ENCODE measurements at regions not wholly inside any gene's neighbourhood (a gene's known extent, or its start where the extent isn't known, plus 50 kb on each side); places are given as distances from the start of the nearest gene placed in this dataset.

DNA sequence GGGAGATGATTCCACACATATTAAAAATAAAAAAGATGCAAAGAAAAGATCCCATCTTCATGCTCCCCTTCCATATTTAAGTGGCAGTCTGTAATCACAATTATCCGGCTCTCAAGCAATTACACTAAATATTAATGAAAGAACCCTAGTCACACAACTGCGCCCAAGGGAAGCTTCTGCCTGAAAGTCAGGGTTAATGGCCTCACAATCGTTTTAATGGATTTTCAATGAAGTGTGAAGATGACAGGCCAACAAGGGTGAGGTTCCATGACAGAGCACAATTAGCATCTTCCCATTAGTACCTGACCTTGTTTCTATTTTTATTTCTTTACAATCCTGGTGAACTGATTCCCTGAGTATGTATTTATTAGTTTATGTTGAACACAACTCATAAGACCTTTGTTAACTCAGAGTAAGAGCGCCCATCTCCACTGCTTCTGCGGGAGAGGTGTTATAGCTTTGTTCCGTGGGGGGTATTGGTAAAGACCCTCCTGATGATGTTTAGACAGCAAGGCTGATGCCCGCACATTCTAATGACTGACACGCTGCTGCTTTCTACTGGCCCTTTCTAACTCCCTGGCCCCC is 80.9 kb downstream of the IER5 start (continued):
- TF ChIP-seq, protein P1, sequence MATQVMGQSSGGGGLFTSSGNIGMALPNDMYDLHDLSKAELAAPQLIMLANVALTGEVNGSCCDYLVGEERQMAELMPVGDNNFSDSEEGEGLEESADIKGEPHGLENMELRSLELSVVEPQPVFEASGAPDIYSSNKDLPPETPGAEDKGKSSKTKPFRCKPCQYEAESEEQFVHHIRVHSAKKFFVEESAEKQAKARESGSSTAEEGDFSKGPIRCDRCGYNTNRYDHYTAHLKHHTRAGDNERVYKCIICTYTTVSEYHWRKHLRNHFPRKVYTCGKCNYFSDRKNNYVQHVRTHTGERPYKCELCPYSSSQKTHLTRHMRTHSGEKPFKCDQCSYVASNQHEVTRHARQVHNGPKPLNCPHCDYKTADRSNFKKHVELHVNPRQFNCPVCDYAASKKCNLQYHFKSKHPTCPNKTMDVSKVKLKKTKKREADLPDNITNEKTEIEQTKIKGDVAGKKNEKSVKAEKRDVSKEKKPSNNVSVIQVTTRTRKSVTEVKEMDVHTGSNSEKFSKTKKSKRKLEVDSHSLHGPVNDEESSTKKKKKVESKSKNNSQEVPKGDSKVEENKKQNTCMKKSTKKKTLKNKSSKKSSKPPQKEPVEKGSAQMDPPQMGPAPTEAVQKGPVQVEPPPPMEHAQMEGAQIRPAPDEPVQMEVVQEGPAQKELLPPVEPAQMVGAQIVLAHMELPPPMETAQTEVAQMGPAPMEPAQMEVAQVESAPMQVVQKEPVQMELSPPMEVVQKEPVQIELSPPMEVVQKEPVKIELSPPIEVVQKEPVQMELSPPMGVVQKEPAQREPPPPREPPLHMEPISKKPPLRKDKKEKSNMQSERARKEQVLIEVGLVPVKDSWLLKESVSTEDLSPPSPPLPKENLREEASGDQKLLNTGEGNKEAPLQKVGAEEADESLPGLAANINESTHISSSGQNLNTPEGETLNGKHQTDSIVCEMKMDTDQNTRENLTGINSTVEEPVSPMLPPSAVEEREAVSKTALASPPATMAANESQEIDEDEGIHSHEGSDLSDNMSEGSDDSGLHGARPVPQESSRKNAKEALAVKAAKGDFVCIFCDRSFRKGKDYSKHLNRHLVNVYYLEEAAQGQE (IDR thresholded peaks at IDR 0.05; ENCODE audit: low read depth), result no peak
- TF ChIP-seq SIN3A (IDR thresholded peaks at IDR 0.05; ENCODE audit: low read depth), result no peak
- no peak for TF ChIP-seq YY1 (IDR thresholded peaks at IDR 0.05; ENCODE audit: extremely low read depth, insufficient replicate concordance, low read depth, low read length)
- TF ChIP-seq POLR2A (IDR thresholded peaks at IDR 0.05; ENCODE audit: borderline replicate concordance, extremely low read depth, insufficient read depth, insufficient read length), result no peak
- TF ChIP-seq, protein P2, sequence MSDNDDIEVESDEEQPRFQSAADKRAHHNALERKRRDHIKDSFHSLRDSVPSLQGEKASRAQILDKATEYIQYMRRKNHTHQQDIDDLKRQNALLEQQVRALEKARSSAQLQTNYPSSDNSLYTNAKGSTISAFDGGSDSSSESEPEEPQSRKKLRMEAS (IDR thresholded peaks at IDR 0.05), result no peak
- TF ChIP-seq JUND (IDR thresholded peaks at IDR 0.05), result no peak
- TF ChIP-seq FOSL1 (IDR thresholded peaks at IDR 0.05; ENCODE audit: low read depth), result no peak
- TF ChIP-seq CEBPB (IDR thresholded peaks at IDR 0.05; ENCODE audit: low read depth), result no peak

DNA sequence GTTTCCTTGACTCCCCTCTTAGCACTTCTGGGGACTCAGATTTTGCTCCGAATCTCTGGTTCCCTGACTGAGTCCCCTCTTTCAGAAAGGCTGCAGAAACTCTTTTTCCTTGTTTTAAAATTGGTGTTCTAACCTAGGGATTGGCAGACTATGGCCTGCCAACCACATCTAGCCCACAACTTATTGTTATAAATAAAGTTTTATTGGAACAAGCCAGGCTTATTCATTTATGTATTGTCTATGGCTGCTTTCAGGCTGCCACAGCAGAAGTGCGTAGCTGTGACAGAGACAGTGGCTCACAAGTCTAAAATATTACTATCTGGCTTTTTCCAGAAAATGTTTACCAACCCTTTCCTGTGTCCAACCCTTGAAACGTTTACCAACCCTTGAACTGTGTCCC is 81.7 kb downstream of the IER5 start:
- no peak for ATAC-seq
- no TSS peak for BruUV-seq (replicated peaks)
- H3K27ac ChIP-seq (ENCODE audit: low read depth, low read length), result no peak overlapping the region
- TF ChIP-seq, protein P3, sequence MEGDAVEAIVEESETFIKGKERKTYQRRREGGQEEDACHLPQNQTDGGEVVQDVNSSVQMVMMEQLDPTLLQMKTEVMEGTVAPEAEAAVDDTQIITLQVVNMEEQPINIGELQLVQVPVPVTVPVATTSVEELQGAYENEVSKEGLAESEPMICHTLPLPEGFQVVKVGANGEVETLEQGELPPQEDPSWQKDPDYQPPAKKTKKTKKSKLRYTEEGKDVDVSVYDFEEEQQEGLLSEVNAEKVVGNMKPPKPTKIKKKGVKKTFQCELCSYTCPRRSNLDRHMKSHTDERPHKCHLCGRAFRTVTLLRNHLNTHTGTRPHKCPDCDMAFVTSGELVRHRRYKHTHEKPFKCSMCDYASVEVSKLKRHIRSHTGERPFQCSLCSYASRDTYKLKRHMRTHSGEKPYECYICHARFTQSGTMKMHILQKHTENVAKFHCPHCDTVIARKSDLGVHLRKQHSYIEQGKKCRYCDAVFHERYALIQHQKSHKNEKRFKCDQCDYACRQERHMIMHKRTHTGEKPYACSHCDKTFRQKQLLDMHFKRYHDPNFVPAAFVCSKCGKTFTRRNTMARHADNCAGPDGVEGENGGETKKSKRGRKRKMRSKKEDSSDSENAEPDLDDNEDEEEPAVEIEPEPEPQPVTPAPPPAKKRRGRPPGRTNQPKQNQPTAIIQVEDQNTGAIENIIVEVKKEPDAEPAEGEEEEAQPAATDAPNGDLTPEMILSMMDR (IDR thresholded peaks at IDR 0.05 in 2 of 3, conservative IDR thresholded peaks at IDR 0.05 in 1 of 3; ENCODE audit: borderline replicate concordance in 1 of 3, insufficient read depth in 1 of 3, low read depth in 2 of 3, low read length in 2 of 3), result no peak
- TF ChIP-seq ZFX (IDR thresholded peaks at IDR 0.05), result no peak
- TF ChIP-seq POLR2AphosphoS5 (IDR thresholded peaks at IDR 0.05; ENCODE audit: low read depth, low read length), result no peak
- no peak for TF ChIP-seq CEBPB (IDR thresholded peaks at IDR 0.05; ENCODE audit: low read depth)
- no peak for TF ChIP-seq YY1 (IDR thresholded peaks at IDR 0.05; ENCODE audit: extremely low read depth, insufficient replicate concordance, low read depth, low read length)
- no peak for TF ChIP-seq FOSL1 (IDR thresholded peaks at IDR 0.05; ENCODE audit: low read depth)
- TF ChIP-seq, protein P4, sequence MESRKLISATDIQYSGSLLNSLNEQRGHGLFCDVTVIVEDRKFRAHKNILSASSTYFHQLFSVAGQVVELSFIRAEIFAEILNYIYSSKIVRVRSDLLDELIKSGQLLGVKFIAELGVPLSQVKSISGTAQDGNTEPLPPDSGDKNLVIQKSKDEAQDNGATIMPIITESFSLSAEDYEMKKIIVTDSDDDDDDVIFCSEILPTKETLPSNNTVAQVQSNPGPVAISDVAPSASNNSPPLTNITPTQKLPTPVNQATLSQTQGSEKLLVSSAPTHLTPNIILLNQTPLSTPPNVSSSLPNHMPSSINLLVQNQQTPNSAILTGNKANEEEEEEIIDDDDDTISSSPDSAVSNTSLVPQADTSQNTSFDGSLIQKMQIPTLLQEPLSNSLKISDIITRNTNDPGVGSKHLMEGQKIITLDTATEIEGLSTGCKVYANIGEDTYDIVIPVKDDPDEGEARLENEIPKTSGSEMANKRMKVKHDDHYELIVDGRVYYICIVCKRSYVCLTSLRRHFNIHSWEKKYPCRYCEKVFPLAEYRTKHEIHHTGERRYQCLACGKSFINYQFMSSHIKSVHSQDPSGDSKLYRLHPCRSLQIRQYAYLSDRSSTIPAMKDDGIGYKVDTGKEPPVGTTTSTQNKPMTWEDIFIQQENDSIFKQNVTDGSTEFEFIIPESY (IDR thresholded peaks at IDR 0.05; ENCODE audit: extremely low read depth, insufficient replicate concordance, low read length), result no peak
- no peak for TF ChIP-seq CBX3 (IDR thresholded peaks at IDR 0.05; ENCODE audit: low read depth)
- TF ChIP-seq EZH2 (IDR thresholded peaks at IDR 0.05), result no peak
- TF ChIP-seq TCF7L2 (IDR thresholded peaks at IDR 0.05; ENCODE audit: borderline replicate concordance, extremely low read depth, insufficient read depth, insufficient read length), result no peak
- H3K9me3 ChIP-seq (ENCODE audit: control insufficient read depth in 1 of 2, insufficient read depth in 1 of 2, low read depth in 1 of 2, low read length in 2 of 2), result peaks cover 0 to 8% of the 10 kb centered on the region in 2 experiments; a peak in 2 of 4 replicates
- ChIA-PET CTCF (no interaction called here), RAD21 (ENCODE audit: low non-redundant PET in 1 of 2, low total read pairs in 2 of 2, uncharacterized antibody in 2 of 2, unreplicated experiment in 2 of 2) (no interaction called here), POLR2A (no interaction called here)
- no peaks in the 10 kb centered on the region for H4K20me1 ChIP-seq (ENCODE audit: insufficient read depth)
- no peaks in the 10 kb centered on the region for H3K9me2 ChIP-seq (ENCODE audit: insufficient read depth)
- H3K4me1 ChIP-seq (ENCODE audit: control insufficient read depth in 1 of 2, insufficient read depth in 2 of 2, low read length in 2 of 2), result peaks cover 0 to 4% of the 10 kb centered on the region in 2 experiments; a peak in 1 of 4 replicates
- no peak for DNase-seq (ENCODE audit: low read depth, low spot score)
- H3K9ac ChIP-seq (ENCODE audit: low read length), result no peak overlapping the region
- no peak overlapping the region for H3K4me3 ChIP-seq (replicated peaks in 1 of 2; ENCODE audit: low read depth in 1 of 2, low read length in 2 of 2)
- H2AFZ ChIP-seq (ENCODE audit: low read depth, low read length, poor library complexity, severe bottlenecking), result no peak overlapping the region
- H3K36me3 ChIP-seq (ENCODE audit: control insufficient read depth in 1 of 2, insufficient read depth in 2 of 2, low read length in 2 of 2), result 0 out of 4 replicates have a peak, but pooled peaks cover 0 to 3% of the 10 kb centered on the region in 2 experiments
- no peaks in the 10 kb centered on the region for H3K79me2 ChIP-seq (ENCODE audit: insufficient read depth, low read length)
- H3K27me3 ChIP-seq (ENCODE audit: insufficient read depth, low read length), result no peaks in the 10 kb centered on the region
- intact Hi-C loops (cut with micrococcal nuclease), result no loop called here
- no peak overlapping the region for H3K4me2 ChIP-seq (ENCODE audit: low read length)
